ENCODE measurements at regions not wholly inside any gene's neighbourhood (a gene's known extent, or its start where the extent isn't known, plus 50 kb on each side); places are given as distances from the start of the nearest gene placed in this dataset.

- peak; percentile 69 for TF ChIP-seq ATF3 (IDR thresholded peaks at IDR 0.05)
- TF ChIP-seq ATF3 (CRISPR knock-in tag; conservative IDR thresholded peaks at IDR 0.05), result no peak
- peak; percentile 34 for TF ChIP-seq DACH1 (IDR thresholded peaks at IDR 0.05; ENCODE audit: partially characterized antibody)
- TF ChIP-seq SIX5 (IDR thresholded peaks at IDR 0.05; ENCODE audit: borderline replicate concordance in 1 of 2, insufficient read depth in 1 of 2, low read depth in 1 of 2, low read length in 2 of 2), result no peak
- TF ChIP-seq THAP7 (CRISPR knock-in tag; IDR thresholded peaks at IDR 0.05), result no peak
- no peak for TF ChIP-seq NR2F6 (CRISPR knock-in tag; IDR thresholded peaks at IDR 0.05)
- TF ChIP-seq TBL1XR1 (IDR thresholded peaks at IDR 0.05; ENCODE audit: low read length in 2 of 2), result peak in 1 of 2 experiments; percentile 69; a peak in 2 of 4 replicates
- TF ChIP-seq ZNF764 (CRISPR knock-in tag; IDR thresholded peaks at IDR 0.05; ENCODE audit: low read depth), result no peak
- TF ChIP-seq KLF13 (tag; IDR thresholded peaks at IDR 0.05; ENCODE audit: borderline replicate concordance, low read depth), result no peak
- TF ChIP-seq ZNF766 (CRISPR knock-in tag; conservative IDR thresholded peaks at IDR 0.05), result no peak; the same call in 1 of the 2 replicates
- no peak for TF ChIP-seq ZNF75A (CRISPR knock-in tag; IDR thresholded peaks at IDR 0.05)
- no peak for TF ChIP-seq BCOR (IDR thresholded peaks at IDR 0.05)
- 0 out of 2 replicates have a peak, but pooled peaks have one; percentile 58 for TF ChIP-seq ZBTB2 (IDR thresholded peaks at IDR 0.05)
- no peak for TF ChIP-seq CBFB (CRISPR knock-in tag; IDR thresholded peaks at IDR 0.05)
- TF ChIP-seq ZNF644 (tag; IDR thresholded peaks at IDR 0.05; ENCODE audit: low read depth), result 0 out of 2 replicates have a peak, but pooled peaks have one; percentile 50
- TF ChIP-seq MIER1 (IDR thresholded peaks at IDR 0.05; ENCODE audit: low read depth), result no peak
- no peak for TF ChIP-seq STAT6 (CRISPR knock-in tag; IDR thresholded peaks at IDR 0.05)
- no peak for TF ChIP-seq ZNF431 (CRISPR knock-in tag; IDR thresholded peaks at IDR 0.05)
Observed at GRCh38 chr5:56763711-56764466, 51.5 kb upstream of the MAP3K1 start (continued).

All from K562 (cell line).